ENCODE measurements at regions not wholly inside any gene's neighbourhood (a gene's known extent, or its start where the extent isn't known, plus 50 kb on each side); places are given as distances from the start of the nearest gene placed in this dataset.
A peak's percentile ranks its signal among the peaks of the same experiment; 100 is the strongest.

- DNase-seq = no peak
Measured at GRCh38 chr7:20021066-20021465, 196.1 kb downstream of the MACC1 start.

DNA sequence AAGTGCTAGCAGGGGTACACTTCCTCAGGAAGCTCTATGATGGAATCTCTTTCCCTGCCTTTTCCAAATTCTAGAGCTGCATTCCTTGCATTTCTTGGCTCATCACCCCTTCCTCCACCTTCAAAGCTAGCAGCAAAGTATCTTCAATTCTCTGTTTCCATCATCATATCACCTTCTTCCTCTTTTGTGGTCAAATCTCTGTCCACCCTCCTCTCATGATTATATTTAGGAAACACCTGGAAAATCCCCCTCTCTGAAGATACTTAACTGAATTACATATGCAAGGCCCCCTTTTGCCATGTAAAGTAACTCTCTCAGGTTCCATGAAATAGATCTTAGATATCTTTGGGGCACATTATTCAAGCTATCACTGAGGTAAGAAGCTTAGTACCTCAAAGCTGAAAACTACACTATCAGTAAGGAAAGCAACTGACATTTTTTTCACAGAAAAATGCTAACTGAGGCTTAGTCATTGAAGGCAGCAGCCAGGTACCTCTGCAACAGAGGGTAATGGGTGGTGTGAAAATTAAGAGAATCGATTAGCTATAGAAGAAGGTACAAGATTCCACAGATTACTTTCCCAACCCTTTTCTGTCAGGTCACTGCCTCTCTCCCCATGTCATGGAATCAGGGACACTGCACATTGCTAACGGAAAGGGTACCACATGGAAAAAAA is 197.3 kb downstream of the MACC1 start:
- no peak for DNase-seq

- no peak for DNase-seq
Measured at GRCh38 chr7:20016669-20017068, 200.5 kb downstream of the MACC1 start.

DNA sequence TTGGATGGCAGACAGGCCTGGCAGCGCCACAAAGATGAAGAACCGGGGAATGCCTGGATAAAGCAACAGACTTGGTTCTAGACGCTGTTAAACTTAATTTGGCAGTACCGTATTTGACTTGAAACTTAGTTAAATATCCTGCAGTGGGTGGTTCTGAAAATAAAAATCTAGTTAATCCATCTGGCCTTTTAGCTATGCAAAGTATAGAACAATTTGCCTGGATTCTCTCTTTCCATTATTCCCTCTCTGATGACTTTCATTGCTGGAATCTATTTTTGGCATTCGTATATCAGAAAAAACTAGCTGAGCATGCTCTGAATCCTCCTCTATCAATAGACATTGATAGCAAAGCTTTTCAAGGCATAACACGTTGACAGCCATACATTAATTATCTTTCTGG is 203.6 kb downstream of the MACC1 start:
- no peak for DNase-seq

- DNase-seq = no peak
Measured at GRCh38 chr7:20012100-20012499, 205.1 kb downstream of the MACC1 start.

DNA sequence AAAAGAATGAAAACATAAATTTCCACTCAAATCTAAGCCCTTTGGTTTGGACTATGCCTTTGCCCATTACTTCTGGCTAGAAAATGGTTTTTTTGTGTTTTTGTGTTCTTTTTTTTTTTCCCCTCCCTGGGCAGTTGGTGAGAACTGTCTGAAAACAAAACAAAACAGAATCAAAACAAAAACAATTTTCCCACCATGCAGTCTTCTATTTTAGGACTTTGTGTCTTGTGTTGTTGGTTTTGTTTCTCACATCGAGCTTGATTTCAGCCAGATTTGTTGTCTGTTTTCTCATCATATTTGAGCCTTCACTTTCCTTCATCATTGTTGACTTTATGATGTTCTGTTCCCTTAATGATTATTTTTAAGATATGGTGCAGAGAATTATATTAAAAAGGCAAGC is 206.3 kb downstream of the MACC1 start:
- DNase-seq = no peak

- DNase-seq = no peak
Measured at GRCh38 chr7:20007510-20007909, 209.7 kb downstream of the MACC1 start.

DNA sequence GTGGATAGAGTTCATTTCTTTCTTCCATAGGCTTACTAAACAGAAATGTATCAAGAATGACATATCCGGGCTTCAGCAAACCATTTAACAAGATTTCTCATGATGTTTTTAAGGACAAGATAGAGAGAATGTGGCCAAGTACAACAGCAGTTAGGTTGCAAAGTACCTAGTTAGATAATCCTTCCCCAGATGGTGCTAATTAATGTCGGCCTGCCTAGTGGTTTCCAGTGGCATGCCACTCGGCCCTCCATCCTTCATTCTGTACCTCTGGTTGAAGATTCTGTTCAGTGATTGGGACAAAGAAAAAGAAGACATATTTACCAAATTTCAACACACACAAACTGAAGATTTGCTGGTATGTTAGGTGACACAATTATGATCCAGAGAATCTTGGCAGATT is 212.1 kb downstream of the MACC1 start:
- DNase-seq = no peak

DNA sequence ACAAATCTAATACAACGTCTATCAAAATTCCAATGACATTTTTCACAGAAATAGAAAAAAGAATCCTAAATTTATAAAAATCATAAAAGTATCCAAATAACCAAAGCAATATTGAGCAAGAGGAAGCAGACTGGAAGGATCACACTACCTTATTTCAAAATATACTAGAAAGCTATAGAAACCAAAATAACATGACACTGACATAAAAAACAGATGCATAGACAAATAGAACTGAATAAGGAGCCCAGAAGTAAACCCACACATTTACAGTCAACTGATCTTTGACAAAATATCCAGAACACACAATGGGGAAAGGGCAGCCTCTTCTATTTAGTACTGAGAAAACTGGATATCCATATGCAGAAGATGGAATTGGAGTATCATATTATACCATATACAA is 217.5 kb downstream of the MACC1 start:
- DNase-seq = no peak

DNA sequence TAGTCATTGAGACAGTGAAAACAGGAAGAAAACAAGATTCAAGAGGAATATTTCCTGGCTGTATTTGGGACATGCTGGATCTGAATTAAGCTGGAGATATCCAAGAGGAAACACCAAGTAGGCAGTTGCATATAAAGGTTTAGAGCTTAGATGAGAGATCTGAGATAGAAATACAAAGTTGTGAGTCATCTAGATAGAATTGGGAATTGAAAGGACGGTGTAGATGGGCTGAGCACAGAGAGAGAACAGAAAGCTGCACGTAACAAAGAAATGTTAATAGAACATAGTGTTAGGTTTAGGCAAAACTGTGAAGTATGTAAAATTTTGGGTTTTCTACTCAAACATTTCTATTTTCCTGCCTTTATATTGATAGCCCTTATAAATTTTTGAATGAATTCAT is 218.5 kb upstream of the TMEM196 start:
- no peak for DNase-seq

GRCh38 chr7:19989906-19990305 is 216.5 kb upstream of the TMEM196 start:
- no peak for DNase-seq

DNA sequence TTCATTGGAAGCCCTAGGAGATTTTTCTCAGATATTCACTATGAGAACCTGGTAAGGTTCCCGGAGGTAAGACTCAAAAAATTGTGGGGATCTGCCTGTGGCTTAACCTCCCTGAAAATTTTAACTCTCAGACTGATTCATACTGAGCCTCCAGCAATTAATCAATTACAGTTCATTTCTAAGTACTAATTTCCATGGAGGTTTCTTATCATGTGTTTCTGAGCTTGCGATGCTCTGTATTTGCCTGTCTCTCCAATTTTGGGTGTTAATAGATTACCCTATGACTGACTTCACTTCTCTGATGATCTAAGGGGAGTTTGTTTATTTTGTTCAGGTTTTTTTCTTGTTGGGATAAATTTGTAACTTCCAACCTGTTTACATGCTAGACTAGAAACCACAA is 215.4 kb upstream of the TMEM196 start:
- DNase-seq = no peak

GRCh38 chr7:19984231-19984632 is 210.8 kb upstream of the TMEM196 start:
- DNase-seq = no peak

- DNase-seq = peak; percentile 3
Measured at GRCh38 chr7:19982841-19983835, 209.7 kb upstream of the TMEM196 start.

GRCh38 chr7:19973581-19973980 is 200.2 kb upstream of the TMEM196 start:
- no peak for DNase-seq

GRCh38 chr7:19972876-19973275 is 199.5 kb upstream of the TMEM196 start:
- DNase-seq = no peak

DNA sequence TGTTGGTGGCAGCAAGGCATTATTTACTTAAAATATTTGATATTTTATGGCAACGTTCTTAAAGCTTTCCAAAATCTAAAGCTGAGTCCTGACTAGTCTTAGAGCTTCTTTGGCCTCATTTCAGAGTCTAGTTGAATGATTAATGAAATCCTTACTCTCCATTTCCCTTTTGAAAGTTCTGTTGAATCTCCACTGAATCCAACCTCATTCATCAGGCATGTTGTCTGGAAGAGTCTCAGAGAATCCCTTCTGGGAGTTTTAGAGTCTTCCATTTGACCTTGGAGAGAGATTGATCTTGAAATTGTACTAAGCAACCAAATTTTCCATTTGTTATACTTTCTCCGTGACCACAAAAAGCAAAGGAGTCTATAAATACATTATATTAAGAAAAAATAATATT is 198.5 kb upstream of the TMEM196 start:
- no peak for DNase-seq

DNA sequence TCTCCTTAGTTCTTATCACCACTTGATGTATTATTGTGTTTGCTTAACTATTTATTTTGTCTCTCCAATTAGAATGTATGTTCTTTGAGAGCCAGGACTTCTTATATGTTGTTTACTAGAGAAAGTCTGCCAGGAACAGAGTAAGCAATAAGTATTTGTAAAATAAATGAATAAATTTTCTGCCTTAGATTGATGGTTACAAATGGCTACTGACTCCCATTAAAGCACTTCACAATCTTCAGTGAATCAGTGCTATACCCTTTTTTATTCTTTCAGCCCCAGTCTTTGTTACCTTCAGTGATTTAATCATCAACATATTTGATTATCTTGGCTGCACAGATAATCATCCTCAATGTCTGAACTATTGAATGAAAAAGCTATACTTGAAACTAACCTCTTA is 197.1 kb upstream of the TMEM196 start:
- DNase-seq = no peak

- no peak for DNase-seq
Measured at GRCh38 chr7:19969859-19970493, 196.6 kb upstream of the TMEM196 start.

DNA sequence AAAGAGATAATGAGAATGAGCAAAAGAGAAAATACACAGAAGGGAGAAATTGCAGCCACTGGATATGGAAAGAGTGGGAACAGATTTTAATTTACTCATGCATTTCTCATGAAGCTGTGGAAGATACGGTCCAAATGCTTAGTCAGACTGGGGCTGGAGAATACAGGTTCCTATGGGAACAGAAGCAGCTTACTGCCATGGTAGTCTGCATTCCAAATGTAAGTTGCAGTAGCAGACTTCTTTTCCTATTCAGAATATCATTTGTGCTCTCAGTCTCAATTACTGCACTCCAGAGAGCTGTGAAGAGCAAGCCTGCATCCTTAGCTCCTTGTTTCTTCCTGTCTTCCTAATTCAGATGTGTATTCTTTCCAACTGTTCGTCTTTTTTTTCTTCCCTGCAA is 190.8 kb upstream of the TMEM196 start:
- DNase-seq = no peak

- DNase-seq = no peak
Measured at GRCh38 chr7:19963695-19964094, 190.3 kb upstream of the TMEM196 start.

- DNase-seq = no peak
Measured at GRCh38 chr7:19958309-19958896, 185.0 kb upstream of the TMEM196 start.

- DNase-seq = no peak
Measured at GRCh38 chr7:19957664-19958063, 184.2 kb upstream of the TMEM196 start.
